ENCODE measurements at regions not wholly inside any gene's neighbourhood (a gene's known extent, or its start where the extent isn't known, plus 50 kb on each side); places are given as distances from the start of the nearest gene placed in this dataset.

GRCh38 chr1:121587777-121588176 is 403.0 kb downstream of the SRGAP2C start:
- H3K4me1 ChIP-seq (ENCODE audit: control insufficient read depth, extremely low read depth, insufficient read depth, low read length): no peaks in the 10 kb centered on the region
- no peaks in the 10 kb centered on the region for H3K36me3 ChIP-seq (ENCODE audit: control insufficient read depth in 2 of 2, extremely low read depth in 1 of 2, insufficient read depth in 2 of 2, low read length in 2 of 2)
- H3K27me3 ChIP-seq (ENCODE audit: control insufficient read depth, extremely low read depth, insufficient read depth, low read length): no peaks in the 10 kb centered on the region
- H3K79me2 ChIP-seq (ENCODE audit: control insufficient read depth, insufficient read depth, low read length): no peaks in the 10 kb centered on the region
- DNase-seq (ENCODE audit: low read depth, low spot score) (peak; percentile 15), FAIRE-seq (no peak)
- H3K27ac ChIP-seq (ENCODE audit: control insufficient read depth, insufficient read depth, low read length): no peak overlapping the region
- no peak overlapping the region for H3K9ac ChIP-seq (ENCODE audit: control insufficient read depth, extremely low read depth, insufficient read depth, low read length)
- no peaks in the 10 kb centered on the region for H4K20me1 ChIP-seq (ENCODE audit: control insufficient read depth, extremely low read depth, insufficient read depth, low read length)
- dilution Hi-C loops (cut with MboI; ENCODE audit: extremely low pct_ligation_motif_present, low sequenced_read_pairs): no loop called here
- H2AFZ ChIP-seq (ENCODE audit: control insufficient read depth, low read length): no peak overlapping the region
- no peak overlapping the region for H3K4me3 ChIP-seq (ENCODE audit: control insufficient read depth in 2 of 3, extremely low read depth in 1 of 3, insufficient read depth in 2 of 3, low read depth in 1 of 3, low read length in 3 of 3)
- H3K9me3 ChIP-seq (ENCODE audit: control insufficient read depth, low read depth, low read length): no peaks in the 10 kb centered on the region
- H3K9me1 ChIP-seq (ENCODE audit: control insufficient read depth, extremely low read depth, insufficient read depth, low read length): no peaks in the 10 kb centered on the region
- no peak overlapping the region for H3K4me2 ChIP-seq (ENCODE audit: control insufficient read depth, extremely low read depth, insufficient read depth, low read depth, low read length)
- TF ChIP-seq, protein P1, sequence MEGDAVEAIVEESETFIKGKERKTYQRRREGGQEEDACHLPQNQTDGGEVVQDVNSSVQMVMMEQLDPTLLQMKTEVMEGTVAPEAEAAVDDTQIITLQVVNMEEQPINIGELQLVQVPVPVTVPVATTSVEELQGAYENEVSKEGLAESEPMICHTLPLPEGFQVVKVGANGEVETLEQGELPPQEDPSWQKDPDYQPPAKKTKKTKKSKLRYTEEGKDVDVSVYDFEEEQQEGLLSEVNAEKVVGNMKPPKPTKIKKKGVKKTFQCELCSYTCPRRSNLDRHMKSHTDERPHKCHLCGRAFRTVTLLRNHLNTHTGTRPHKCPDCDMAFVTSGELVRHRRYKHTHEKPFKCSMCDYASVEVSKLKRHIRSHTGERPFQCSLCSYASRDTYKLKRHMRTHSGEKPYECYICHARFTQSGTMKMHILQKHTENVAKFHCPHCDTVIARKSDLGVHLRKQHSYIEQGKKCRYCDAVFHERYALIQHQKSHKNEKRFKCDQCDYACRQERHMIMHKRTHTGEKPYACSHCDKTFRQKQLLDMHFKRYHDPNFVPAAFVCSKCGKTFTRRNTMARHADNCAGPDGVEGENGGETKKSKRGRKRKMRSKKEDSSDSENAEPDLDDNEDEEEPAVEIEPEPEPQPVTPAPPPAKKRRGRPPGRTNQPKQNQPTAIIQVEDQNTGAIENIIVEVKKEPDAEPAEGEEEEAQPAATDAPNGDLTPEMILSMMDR (optimal IDR thresholded peaks at IDR 0.05 in 1 of 3, IDR thresholded peaks at IDR 0.05 in 1 of 3, conservative IDR thresholded peaks at IDR 0.05 in 1 of 3; ENCODE audit: extremely low read depth in 1 of 3, insufficient read depth in 2 of 3, low read length in 3 of 3): no peak
- no peak for TF ChIP-seq EZH2 (IDR thresholded peaks at IDR 0.05; ENCODE audit: low read length)

DNA sequence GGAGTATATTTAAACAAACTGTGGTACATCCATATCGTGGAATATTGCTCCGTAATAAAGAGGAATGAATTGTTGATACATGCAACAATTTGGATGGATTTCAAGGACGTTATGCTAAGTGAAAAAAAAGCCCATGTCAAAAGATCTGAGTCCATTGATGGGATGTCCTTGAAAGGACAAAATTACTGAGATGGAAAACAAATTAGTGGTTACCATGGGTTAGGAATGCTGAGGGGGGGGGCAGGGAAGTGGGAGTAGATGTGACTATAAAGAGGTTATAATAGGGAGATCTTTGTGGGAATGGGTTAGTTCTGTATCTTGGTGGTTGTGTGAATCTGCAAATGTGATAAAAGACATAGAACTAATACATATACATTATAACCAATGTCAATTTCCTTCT is 409.3 kb downstream of the SRGAP2C start:
- no peaks in the 10 kb centered on the region for H4K20me1 ChIP-seq (ENCODE audit: control insufficient read depth, extremely low read depth, insufficient read depth, low read length)
- no peak overlapping the region for H3K27ac ChIP-seq (ENCODE audit: control insufficient read depth, insufficient read depth, low read length)
- H2AFZ ChIP-seq (ENCODE audit: control insufficient read depth, low read length): no peak overlapping the region
- H3K4me3 ChIP-seq (ENCODE audit: control insufficient read depth in 2 of 3, extremely low read depth in 1 of 3, insufficient read depth in 2 of 3, low read depth in 1 of 3, low read length in 3 of 3): no peak overlapping the region
- H3K9ac ChIP-seq (ENCODE audit: control insufficient read depth, extremely low read depth, insufficient read depth, low read length): no peak overlapping the region
- no peaks in the 10 kb centered on the region for H3K27me3 ChIP-seq (ENCODE audit: control insufficient read depth, extremely low read depth, insufficient read depth, low read length)
- no peak for TF ChIP-seq EZH2 (IDR thresholded peaks at IDR 0.05; ENCODE audit: low read length)
- TF ChIP-seq, protein P1 (optimal IDR thresholded peaks at IDR 0.05 in 1 of 3, IDR thresholded peaks at IDR 0.05 in 1 of 3, conservative IDR thresholded peaks at IDR 0.05 in 1 of 3; ENCODE audit: extremely low read depth in 1 of 3, insufficient read depth in 2 of 3, low read length in 3 of 3): no peak
- no peaks in the 10 kb centered on the region for H3K79me2 ChIP-seq (ENCODE audit: control insufficient read depth, insufficient read depth, low read length)
- no peaks in the 10 kb centered on the region for H3K4me1 ChIP-seq (ENCODE audit: control insufficient read depth, extremely low read depth, insufficient read depth, low read length)
- dilution Hi-C loops (cut with MboI; ENCODE audit: extremely low pct_ligation_motif_present, low sequenced_read_pairs): no loop called here
- H3K4me2 ChIP-seq (ENCODE audit: control insufficient read depth, extremely low read depth, insufficient read depth, low read depth, low read length): no peak overlapping the region
- no peaks in the 10 kb centered on the region for H3K9me1 ChIP-seq (ENCODE audit: control insufficient read depth, extremely low read depth, insufficient read depth, low read length)
- DNase-seq (ENCODE audit: low read depth, low spot score) (no peak), FAIRE-seq (no peak)
- no peaks in the 10 kb centered on the region for H3K9me3 ChIP-seq (ENCODE audit: control insufficient read depth, low read depth, low read length)
- no peaks in the 10 kb centered on the region for H3K36me3 ChIP-seq (ENCODE audit: control insufficient read depth in 2 of 2, extremely low read depth in 1 of 2, insufficient read depth in 2 of 2, low read length in 2 of 2)
